ENCODE measurements at regions not wholly inside any gene's neighbourhood (a gene's known extent, or its start where the extent isn't known, plus 50 kb on each side); places are given as distances from the start of the nearest gene placed in this dataset.

- no peaks in the 10 kb centered on the region for H3K79me2 ChIP-seq (ENCODE audit: insufficient read depth, low read length)
- no peak for ATAC-seq (ENCODE audit: insufficient read depth, low read depth)
- no peaks in the 10 kb centered on the region for H4K20me1 ChIP-seq (ENCODE audit: insufficient read depth, low read length)
- DNase-seq = no peak
- H3K4me2 ChIP-seq (ENCODE audit: insufficient read depth, low read length) = no peak overlapping the region
- no peak overlapping the region for H3K9ac ChIP-seq (ENCODE audit: low read depth, low read length)
- no peak overlapping the region for H3K4me3 ChIP-seq (ENCODE audit: low read depth in 1 of 2, low read length in 2 of 2)
- H3K4me1 ChIP-seq (ENCODE audit: insufficient read depth, low read length) = no peaks in the 10 kb centered on the region
- TF ChIP-seq EZH2 (IDR thresholded peaks at IDR 0.05; ENCODE audit: borderline replicate concordance, low read depth, low read length, severe bottlenecking) (no peak), CTCF (IDR thresholded peaks at IDR 0.05; ENCODE audit: borderline replicate concordance, extremely low read depth, low read length, poor library complexity, severe bottlenecking) (no peak)
- H3K9me3 ChIP-seq (ENCODE audit: insufficient read depth, low read length, severe bottlenecking) = no peaks in the 10 kb centered on the region
- no peak overlapping the region for H2AFZ ChIP-seq (ENCODE audit: low read depth, low read length)
- no peak overlapping the region for H3K27ac ChIP-seq (ENCODE audit: low read length)
- no peaks in the 10 kb centered on the region for H3K27me3 ChIP-seq (ENCODE audit: insufficient read depth, low read length, poor library complexity)
- H3K36me3 ChIP-seq (ENCODE audit: insufficient read depth, low read length) = no peaks in the 10 kb centered on the region
Observed at GRCh38 chr6:85948481-85948880, 305.8 kb upstream of the SYNCRIP start.

- Histone ChIP-seq H3K4me1 (ENCODE audit: insufficient read depth, low read length) (no peaks in the 10 kb centered on the region), H3K27ac (ENCODE audit: low read length) (no peak overlapping the region), H3K9me3 (ENCODE audit: insufficient read depth, low read length, severe bottlenecking) (no peaks in the 10 kb centered on the region), H3K36me3 (ENCODE audit: insufficient read depth, low read length) (no peaks in the 10 kb centered on the region), H3K9ac (ENCODE audit: low read depth, low read length) (no peak overlapping the region), H3K4me3 (ENCODE audit: low read depth in 1 of 2, low read length in 2 of 2) (no peak overlapping the region), H4K20me1 (ENCODE audit: insufficient read depth, low read length) (no peaks in the 10 kb centered on the region), H3K4me2 (ENCODE audit: insufficient read depth, low read length) (no peak overlapping the region), H2AFZ (ENCODE audit: low read depth, low read length) (no peak overlapping the region), H3K79me2 (ENCODE audit: insufficient read depth, low read length) (no peaks in the 10 kb centered on the region), H3K27me3 (ENCODE audit: insufficient read depth, low read length, poor library complexity) (no peaks in the 10 kb centered on the region)
- TF ChIP-seq CTCF (IDR thresholded peaks at IDR 0.05; ENCODE audit: borderline replicate concordance, extremely low read depth, low read length, poor library complexity, severe bottlenecking) (no peak), EZH2 (IDR thresholded peaks at IDR 0.05; ENCODE audit: borderline replicate concordance, low read depth, low read length, severe bottlenecking) (no peak)
- no peak for ATAC-seq (ENCODE audit: insufficient read depth, low read depth)
- DNase-seq = no peak
Observed at GRCh38 chr6:85945459-85946185, 302.9 kb upstream of the SYNCRIP start.

GRCh38 chr6:85944776-85945175 is 302.1 kb upstream of the SYNCRIP start:
- H2AFZ ChIP-seq (ENCODE audit: low read depth, low read length) = no peak overlapping the region
- no peak overlapping the region for H3K27ac ChIP-seq (ENCODE audit: low read length)
- H3K4me1 ChIP-seq (ENCODE audit: insufficient read depth, low read length) = no peaks in the 10 kb centered on the region
- H3K36me3 ChIP-seq (ENCODE audit: insufficient read depth, low read length) = no peaks in the 10 kb centered on the region
- DNase-seq = no peak
- no peak overlapping the region for H3K9ac ChIP-seq (ENCODE audit: low read depth, low read length)
- no peaks in the 10 kb centered on the region for H3K9me3 ChIP-seq (ENCODE audit: insufficient read depth, low read length, severe bottlenecking)
- no peaks in the 10 kb centered on the region for H3K79me2 ChIP-seq (ENCODE audit: insufficient read depth, low read length)
- H4K20me1 ChIP-seq (ENCODE audit: insufficient read depth, low read length) = no peaks in the 10 kb centered on the region
- H3K4me3 ChIP-seq (ENCODE audit: low read depth in 1 of 2, low read length in 2 of 2) = no peak overlapping the region
- no peaks in the 10 kb centered on the region for H3K27me3 ChIP-seq (ENCODE audit: insufficient read depth, low read length, poor library complexity)
- ATAC-seq (ENCODE audit: insufficient read depth, low read depth) = no peak
- TF ChIP-seq EZH2 (IDR thresholded peaks at IDR 0.05; ENCODE audit: borderline replicate concordance, low read depth, low read length, severe bottlenecking) = no peak
- TF ChIP-seq CTCF (IDR thresholded peaks at IDR 0.05; ENCODE audit: borderline replicate concordance, extremely low read depth, low read length, poor library complexity, severe bottlenecking) = no peak
- no peak overlapping the region for H3K4me2 ChIP-seq (ENCODE audit: insufficient read depth, low read length)
